Breast epithelium (tissue), 4 donors: ENCODE measurements at regions not wholly inside any gene's neighbourhood (a gene's known extent, or its start where the extent isn't known, plus 50 kb on each side); places are given as distances from the start of the nearest gene placed in this dataset.
A peak's percentile ranks its signal among the peaks of the same experiment; 100 is the strongest.
"Not testable (repeated sequence)": the region's sequence is repeated elsewhere in the genome, so short reads cannot be mapped to it uniquely, and the experiment has no call there.

Experiments used
- DNase-seq, 2 donors: peaks; one replicate each; pipeline ENCODE4 v3.0.0-alpha.2; 2019; ENCODE audit warnings: low spot score in 2 of 2
- H3K27ac ChIP-seq, 2 donors: fragments of 200-600 bp; sonication (generic) in 1 of 2; one replicate each; pipeline ENCODE4 v1.5.1; 2016 to 2019; ENCODE audit warnings: mild to moderate bottlenecking in 1 of 2
- H3K27me3 ChIP-seq, 2 donors: fragments of 200-600 bp; sonication (generic) in 1 of 2; one replicate each; pipeline versions ENCODE4 v1.5.1 to v1.6.0; 2017 to 2019; ENCODE audit warnings: control low read depth in 1 of 2, mild to moderate bottlenecking in 1 of 2
- H3K36me3 ChIP-seq: fragments of 200-600 bp; one replicate; pipeline ENCODE4 v1.5.1; 2019
- H3K4me1 ChIP-seq, 2 donors: fragments of 200-600 bp; sonication (generic); one replicate each; pipeline ENCODE4 v1.5.1; 2016 to 2019; ENCODE audit warnings: control low read depth in 1 of 2
- H3K4me3 ChIP-seq, 3 donors: fragments of 200-600 bp; sonication (generic); 1 replicate in 2 of 3; 2 replicates in 1 of 3; pipeline ENCODE4 v1.5.1; 2016 to 2019; ENCODE audit warnings: mild to moderate bottlenecking in 3 of 3, moderate library complexity in 2 of 3
- H3K9me3 ChIP-seq, 2 donors: fragments of 200-600 bp; sonication (generic) in 1 of 2; one replicate each; pipeline ENCODE4 v1.5.1; 2016 to 2019; ENCODE audit warnings: control low read depth in 1 of 2
- POLR2A ChIP-seq: fragments of 450-650 bp; IDR thresholded peaks from one replicate; pipeline ENCODE4 v1.6.1; 2016; ENCODE audit warnings: antibody characterized with exemption, mild to moderate bottlenecking, moderate library complexity
- POLR2AphosphoS5 ChIP-seq, 3 donors: sonication (generic); formaldehyde crosslinking; IDR thresholded peaks; one replicate each; pipeline ENCODE4 v1.6.1; 2017; ENCODE audit warnings: antibody characterized with exemption in 3 of 3
- intact Hi-C: fragments of 100-400 bp; cut with DNase I; formaldehyde crosslinking; loops from one replicate; pipeline ENCODE4 v1.15.1; 2023; ENCODE audit warnings: low total_unique reads
- TF ChIP-seq, protein P1 (sequence below), 3 donors: fragments of 450-650 bp; IDR thresholded peaks; one replicate each; pipeline ENCODE4 v1.5.1; 2016 to 2017; ENCODE audit warnings: antibody characterized with exemption in 3 of 3, mild to moderate bottlenecking in 3 of 3, moderate library complexity in 3 of 3

DNA sequence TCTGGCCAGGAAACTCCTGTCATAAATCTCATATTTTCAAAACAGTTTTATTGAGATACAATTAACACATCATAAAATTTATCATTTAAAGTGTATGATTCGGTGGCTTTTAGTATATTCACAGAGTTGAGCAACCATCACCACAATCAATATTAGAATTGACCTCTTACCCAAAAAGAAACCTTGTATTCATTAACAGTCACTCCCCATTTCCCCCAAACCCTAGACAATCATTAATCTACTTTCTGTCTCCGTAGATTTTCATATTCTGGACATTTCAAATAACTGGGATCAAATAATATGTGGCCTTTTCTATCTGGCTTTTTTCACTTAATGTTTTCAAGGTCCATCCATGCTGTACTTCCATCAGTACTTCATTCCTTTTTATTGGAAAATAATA is 145.7 kb upstream of the RORA start:
- Histone ChIP-seq H3K27me3 (no peaks in the 10 kb centered on the region), H3K9me3 (no peaks in the 10 kb centered on the region), H3K4me1 (no peaks in the 10 kb centered on the region), H3K4me3 (no peak overlapping the region), H3K27ac (no peak overlapping the region), H3K36me3 (no peaks in the 10 kb centered on the region)
- no peak for TF ChIP-seq POLR2A
- TF ChIP-seq POLR2AphosphoS5 (IDR thresholded peaks at IDR 0.05), result no peak
- TF ChIP-seq, protein P1, sequence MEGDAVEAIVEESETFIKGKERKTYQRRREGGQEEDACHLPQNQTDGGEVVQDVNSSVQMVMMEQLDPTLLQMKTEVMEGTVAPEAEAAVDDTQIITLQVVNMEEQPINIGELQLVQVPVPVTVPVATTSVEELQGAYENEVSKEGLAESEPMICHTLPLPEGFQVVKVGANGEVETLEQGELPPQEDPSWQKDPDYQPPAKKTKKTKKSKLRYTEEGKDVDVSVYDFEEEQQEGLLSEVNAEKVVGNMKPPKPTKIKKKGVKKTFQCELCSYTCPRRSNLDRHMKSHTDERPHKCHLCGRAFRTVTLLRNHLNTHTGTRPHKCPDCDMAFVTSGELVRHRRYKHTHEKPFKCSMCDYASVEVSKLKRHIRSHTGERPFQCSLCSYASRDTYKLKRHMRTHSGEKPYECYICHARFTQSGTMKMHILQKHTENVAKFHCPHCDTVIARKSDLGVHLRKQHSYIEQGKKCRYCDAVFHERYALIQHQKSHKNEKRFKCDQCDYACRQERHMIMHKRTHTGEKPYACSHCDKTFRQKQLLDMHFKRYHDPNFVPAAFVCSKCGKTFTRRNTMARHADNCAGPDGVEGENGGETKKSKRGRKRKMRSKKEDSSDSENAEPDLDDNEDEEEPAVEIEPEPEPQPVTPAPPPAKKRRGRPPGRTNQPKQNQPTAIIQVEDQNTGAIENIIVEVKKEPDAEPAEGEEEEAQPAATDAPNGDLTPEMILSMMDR (IDR thresholded peaks at IDR 0.05), result no peak
- intact Hi-C loops, result loop anchor here (5.0 kb wide), 1 partner anchor 1508 kb away; no protein-coding TSS in a partner anchor
- no peak for DNase-seq

- DNase-seq, result no peak
- Histone ChIP-seq H3K9me3 (peaks cover 0 to 8% of the 10 kb centered on the region in 2 donors), H3K27ac (no peak overlapping the region), H3K4me1 (no peaks in the 10 kb centered on the region), H3K27me3 (no peaks in the 10 kb centered on the region), H3K36me3 (no peaks in the 10 kb centered on the region), H3K4me3 (no peak overlapping the region)
- no peak for TF ChIP-seq POLR2AphosphoS5 (IDR thresholded peaks at IDR 0.05)
- TF ChIP-seq, protein P1 (IDR thresholded peaks at IDR 0.05), result peak in 1 of 3 donors; percentile 17
- TF ChIP-seq POLR2A, result no peak
- intact Hi-C loops, result no loop called here
These were observed 138.9 kb upstream of the RORA start for GRCh38 chr15:61367953-61368352.

DNA sequence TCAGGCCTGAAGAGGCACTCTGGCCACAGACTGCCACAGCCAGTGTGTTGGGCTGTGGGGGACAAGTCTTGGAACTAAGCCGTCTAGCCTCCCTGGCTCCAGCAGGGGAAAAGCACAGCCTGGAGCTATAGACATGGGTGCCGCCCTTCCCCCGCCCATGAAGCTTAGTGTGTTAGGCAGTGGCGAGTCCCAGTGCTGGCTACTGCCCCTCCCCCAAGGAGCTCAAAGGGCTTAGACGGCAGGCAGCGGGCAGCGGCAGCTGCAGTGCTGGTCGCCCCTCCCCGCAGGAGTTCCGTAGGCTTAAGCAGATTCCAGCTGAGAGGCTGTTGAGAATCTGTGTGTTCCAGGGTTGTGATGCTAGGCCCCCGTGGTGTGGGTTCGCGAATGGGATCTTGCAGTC is 135.8 kb upstream of the RORA start:
- no peak overlapping the region for H3K27ac ChIP-seq
- intact Hi-C loops, result no loop called here
- H3K4me1 ChIP-seq, result no peaks in the 10 kb centered on the region
- H3K27me3 ChIP-seq, result no peaks in the 10 kb centered on the region
- H3K4me3 ChIP-seq, result no peak overlapping the region
- H3K36me3 ChIP-seq, result no peaks in the 10 kb centered on the region
- TF ChIP-seq POLR2AphosphoS5 (IDR thresholded peaks at IDR 0.05) (no peak), POLR2A (no peak)
- TF ChIP-seq, protein P1 (IDR thresholded peaks at IDR 0.05), result no peak
- DNase-seq, result no peak
- H3K9me3 ChIP-seq, result peaks cover 0 to 10% of the 10 kb centered on the region in 2 donors

GRCh38 chr15:61362912-61363311 is 133.8 kb upstream of the RORA start:
- H3K27me3 ChIP-seq, H3K27ac ChIP-seq, H3K4me1 ChIP-seq, intact Hi-C loops, H3K4me3 ChIP-seq, DNase-seq, H3K36me3 ChIP-seq: not testable (repeated sequence)
- peaks cover 0 to 10% of the 10 kb centered on the region in 2 donors for H3K9me3 ChIP-seq

DNA sequence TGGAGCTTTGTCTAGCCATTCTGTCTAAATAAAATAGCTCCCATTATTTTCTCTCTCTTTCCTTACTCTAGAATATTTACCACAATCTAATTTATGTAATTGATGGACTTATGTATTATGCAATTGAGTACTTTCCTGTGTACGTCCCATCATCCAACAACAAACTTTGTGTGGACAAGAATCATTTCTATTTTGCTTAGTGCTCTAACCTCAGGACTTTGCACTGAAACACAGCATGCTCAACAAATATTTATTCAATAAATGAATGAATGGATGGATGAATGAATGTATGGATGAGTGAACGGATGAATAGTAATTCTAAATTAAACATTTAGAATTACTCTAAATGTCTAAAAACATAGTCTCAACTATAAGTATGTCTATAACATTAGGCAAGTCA is 115.2 kb upstream of the RORA start:
- intact Hi-C loops, result no loop called here
- no peak overlapping the region for H3K27ac ChIP-seq
- TF ChIP-seq POLR2AphosphoS5 (IDR thresholded peaks at IDR 0.05), result no peak
- TF ChIP-seq, protein P1 (IDR thresholded peaks at IDR 0.05), result no peak
- no peak for TF ChIP-seq POLR2A
- H3K36me3 ChIP-seq, result no peaks in the 10 kb centered on the region
- no peak overlapping the region for H3K4me3 ChIP-seq
- no peaks in the 10 kb centered on the region for H3K27me3 ChIP-seq
- H3K4me1 ChIP-seq, result no peaks in the 10 kb centered on the region
- no peak for DNase-seq
- H3K9me3 ChIP-seq, result peaks cover 0 to 8% of the 10 kb centered on the region in 2 donors

GRCh38 chr15:61342390-61342789 is 113.3 kb upstream of the RORA start:
- intact Hi-C loops, result no loop called here
- Histone ChIP-seq H3K27me3 (no peaks in the 10 kb centered on the region), H3K27ac (no peak overlapping the region)

More at GRCh38 chr15:61342390-61342789, 113.3 kb upstream of the RORA start:
- Histone ChIP-seq H3K9me3 (peaks cover 0 to 8% of the 10 kb centered on the region in 2 donors), H3K4me3 (no peak overlapping the region), H3K36me3 (no peaks in the 10 kb centered on the region), H3K4me1 (no peaks in the 10 kb centered on the region)
- TF ChIP-seq POLR2AphosphoS5 (IDR thresholded peaks at IDR 0.05) (no peak), POLR2A (no peak)
- TF ChIP-seq, protein P1 (IDR thresholded peaks at IDR 0.05), result no peak
- DNase-seq, result no peak
